ENCODE measurements at regions not wholly inside any gene's neighbourhood (a gene's known extent, or its start where the extent isn't known, plus 50 kb on each side); places are given as distances from the start of the nearest gene placed in this dataset.

- no peak for DNase-seq (ENCODE audit: extremely low spot score)
- POLR2A ChIA-PET, result no interaction called here
- CTCF ChIA-PET, result no interaction called here
These were observed 193.5 kb downstream of the ANXA2 start for GRCh38 chr15:60204131-60204885.

GRCh38 chr15:60208709-60209108 lies 189.1 kb downstream of the ANXA2 start:
- DNase-seq (ENCODE audit: extremely low spot score), result no peak
- ChIA-PET POLR2A (no interaction called here), CTCF (interaction anchor here (1.0 kb wide), 1 partner anchor 29 kb away, joined by 3 read pairs; no protein-coding TSS in a partner anchor)
- no peak for TF ChIP-seq CTCF (IDR thresholded peaks at IDR 0.05; ENCODE audit: control extremely low read depth, extremely low read depth, low read depth, missing control alignments)

More at GRCh38 chr15:60204131-60204885, 193.5 kb downstream of the ANXA2 start:
- TF ChIP-seq CTCF (IDR thresholded peaks at IDR 0.05; ENCODE audit: control extremely low read depth, extremely low read depth, low read depth, missing control alignments), result no peak

- no peak for DNase-seq (ENCODE audit: extremely low spot score)
- CTCF ChIA-PET, result interaction anchor here (1.1 to 1.3 kb wide), 3 partner anchors 13 to 114 kb away, joined by 3 read pairs; no protein-coding TSS in a partner anchor
- POLR2A ChIA-PET, result no interaction called here
- TF ChIP-seq CTCF (IDR thresholded peaks at IDR 0.05; ENCODE audit: control extremely low read depth, extremely low read depth, low read depth, missing control alignments), result no peak
These were observed 185.2 kb downstream of the ANXA2 start for GRCh38 chr15:60212536-60212935.

- ChIA-PET CTCF (interaction anchor here (1.3 kb wide), 1 partner anchor 113 kb away, joined by 3 read pairs; no protein-coding TSS in a partner anchor), POLR2A (no interaction called here)
- TF ChIP-seq CTCF (IDR thresholded peaks at IDR 0.05; ENCODE audit: control extremely low read depth, extremely low read depth, low read depth, missing control alignments), result no peak
- no peak for DNase-seq (ENCODE audit: extremely low spot score)
These were observed 184.3 kb downstream of the ANXA2 start for GRCh38 chr15:60213377-60214000.

- no peak for DNase-seq (ENCODE audit: extremely low spot score)
- TF ChIP-seq CTCF (IDR thresholded peaks at IDR 0.05; ENCODE audit: control extremely low read depth, extremely low read depth, low read depth, missing control alignments), result no peak
- ChIA-PET POLR2A (no interaction called here), CTCF (interaction anchor here (2.3 kb wide), 1 partner anchor 14 kb away, joined by 6 read pairs; no protein-coding TSS in a partner anchor)
These were observed 183.6 kb downstream of the ANXA2 start for GRCh38 chr15:60214201-60214600.

GRCh38 chr15:60215225-60215963 lies 182.4 kb downstream of the ANXA2 start:
- no peak for DNase-seq (ENCODE audit: extremely low spot score)
- CTCF ChIA-PET, result interaction anchor here (2.3 to 2.5 kb wide), 2 partner anchors 10 to 13 kb away, joined by 6 to 9 read pairs; no protein-coding TSS in a partner anchor
- POLR2A ChIA-PET, result no interaction called here
- TF ChIP-seq CTCF (IDR thresholded peaks at IDR 0.05; ENCODE audit: control extremely low read depth, extremely low read depth, low read depth, missing control alignments), result no peak
